AG20443 (cell line): ENCODE measurements at regions not wholly inside any gene's neighbourhood (a gene's known extent, or its start where the extent isn't known, plus 50 kb on each side); places are given as distances from the start of the nearest gene placed in this dataset.
"Not testable (repeated sequence)": the region's sequence is repeated elsewhere in the genome, so short reads cannot be mapped to it uniquely, and the experiment has no call there.

Source experiments
- DNase-seq: peaks from one replicate; pipeline ENCODE4 v3.0.0; 2012; ENCODE audit warnings: low spot score, mixed read lengths

GRCh38 chr11:127965939-127966668 lies 621.3 kb downstream of the ETS1 start:
- DNase-seq: no peak

- DNase-seq: no peak
Observed at GRCh38 chr11:127962416-127962815, 624.9 kb downstream of the ETS1 start.

- no peak for DNase-seq
Observed at GRCh38 chr11:127950162-127950561, 637.2 kb downstream of the ETS1 start.

- no peak for DNase-seq
Observed at GRCh38 chr11:127943763-127944162, 643.6 kb downstream of the ETS1 start.

- DNase-seq: no peak
Observed at GRCh38 chr11:127943152-127943551, 644.2 kb downstream of the ETS1 start.

- not testable (repeated sequence) for DNase-seq
Observed at GRCh38 chr11:127941554-127941953, 645.8 kb downstream of the ETS1 start.

GRCh38 chr11:127939000-127939399 lies 648.4 kb downstream of the ETS1 start:
- no peak for DNase-seq

- DNase-seq: no peak
Observed at GRCh38 chr11:127935081-127935480, 652.3 kb downstream of the ETS1 start.

- not testable (repeated sequence) for DNase-seq
Observed at GRCh38 chr11:127933961-127934360, 653.4 kb downstream of the ETS1 start.

GRCh38 chr11:127931803-127932202 lies 655.6 kb downstream of the ETS1 start:
- DNase-seq: no peak

- DNase-seq: no peak
Observed at GRCh38 chr11:127926721-127927120, 660.6 kb downstream of the ETS1 start.

- no peak for DNase-seq
Observed at GRCh38 chr11:127925475-127925874, 661.9 kb downstream of the ETS1 start.

- DNase-seq: peak; percentile 49
Observed at GRCh38 chr11:127919206-127920000, 668.0 kb downstream of the ETS1 start.

GRCh38 chr11:127902382-127902781 lies 685.0 kb downstream of the ETS1 start:
- DNase-seq: no peak

GRCh38 chr11:127898422-127899365 lies 688.7 kb downstream of the ETS1 start:
- DNase-seq: no peak

GRCh38 chr11:127895776-127896175 lies 691.6 kb downstream of the ETS1 start:
- no peak for DNase-seq

GRCh38 chr11:127894316-127894715 lies 693.0 kb downstream of the ETS1 start:
- no peak for DNase-seq

GRCh38 chr11:127890030-127890615 lies 697.2 kb downstream of the ETS1 start:
- peak; percentile 49 for DNase-seq

- no peak for DNase-seq
Observed at GRCh38 chr11:127888386-127888785, 699.0 kb downstream of the ETS1 start.

- no peak for DNase-seq
Observed at GRCh38 chr11:127875131-127875530, 712.2 kb downstream of the ETS1 start.

- no peak for DNase-seq
Observed at GRCh38 chr11:127873478-127873877, 713.9 kb downstream of the ETS1 start.

GRCh38 chr11:127866109-127866508 lies 721.2 kb downstream of the ETS1 start:
- DNase-seq: no peak
